Retinal pigment epithelial cell (primary cell): ENCODE measurements at regions not wholly inside any gene's neighbourhood (a gene's known extent, or its start where the extent isn't known, plus 50 kb on each side); places are given as distances from the start of the nearest gene placed in this dataset.
A peak's percentile ranks its signal among the peaks of the same experiment; 100 is the strongest.
"Not testable (repeated sequence)": the region's sequence is repeated elsewhere in the genome, so short reads cannot be mapped to it uniquely, and the experiment has no call there.

Experiments
- DNase-seq: peaks from one replicate; pipeline ENCODE4 v3.0.0-alpha.2; 2010; ENCODE audit warnings: low read depth
- H3K4me3 ChIP-seq: 2 replicates; pipeline ENCODE4 v1.5.1; 2011; ENCODE audit warnings: mild to moderate bottlenecking, low read length, control low read depth, moderate library complexity
- TF ChIP-seq, protein P1 (sequence below): conservative IDR thresholded peaks from 2 replicates; pipeline ENCODE4 v1.5.1; 2011; ENCODE audit warnings: low read depth, low read length, control low read depth, inconsistent platforms

- H3K4me3 ChIP-seq, DNase-seq: not testable (repeated sequence)
Measured at GRCh38 chr2:113386780-113387433, 50.6 kb upstream of the ZNG1B start.

GRCh38 chr2:113379621-113380020, 57.9 kb upstream of the ZNG1B start:
- not testable (repeated sequence) for H3K4me3 ChIP-seq, DNase-seq

- no peak overlapping the region for H3K4me3 ChIP-seq
- TF ChIP-seq, protein P1, sequence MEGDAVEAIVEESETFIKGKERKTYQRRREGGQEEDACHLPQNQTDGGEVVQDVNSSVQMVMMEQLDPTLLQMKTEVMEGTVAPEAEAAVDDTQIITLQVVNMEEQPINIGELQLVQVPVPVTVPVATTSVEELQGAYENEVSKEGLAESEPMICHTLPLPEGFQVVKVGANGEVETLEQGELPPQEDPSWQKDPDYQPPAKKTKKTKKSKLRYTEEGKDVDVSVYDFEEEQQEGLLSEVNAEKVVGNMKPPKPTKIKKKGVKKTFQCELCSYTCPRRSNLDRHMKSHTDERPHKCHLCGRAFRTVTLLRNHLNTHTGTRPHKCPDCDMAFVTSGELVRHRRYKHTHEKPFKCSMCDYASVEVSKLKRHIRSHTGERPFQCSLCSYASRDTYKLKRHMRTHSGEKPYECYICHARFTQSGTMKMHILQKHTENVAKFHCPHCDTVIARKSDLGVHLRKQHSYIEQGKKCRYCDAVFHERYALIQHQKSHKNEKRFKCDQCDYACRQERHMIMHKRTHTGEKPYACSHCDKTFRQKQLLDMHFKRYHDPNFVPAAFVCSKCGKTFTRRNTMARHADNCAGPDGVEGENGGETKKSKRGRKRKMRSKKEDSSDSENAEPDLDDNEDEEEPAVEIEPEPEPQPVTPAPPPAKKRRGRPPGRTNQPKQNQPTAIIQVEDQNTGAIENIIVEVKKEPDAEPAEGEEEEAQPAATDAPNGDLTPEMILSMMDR, result no peak
- DNase-seq, result no peak
Measured at GRCh38 chr2:113376913-113377445, 60.5 kb upstream of the ZNG1B start.

DNA sequence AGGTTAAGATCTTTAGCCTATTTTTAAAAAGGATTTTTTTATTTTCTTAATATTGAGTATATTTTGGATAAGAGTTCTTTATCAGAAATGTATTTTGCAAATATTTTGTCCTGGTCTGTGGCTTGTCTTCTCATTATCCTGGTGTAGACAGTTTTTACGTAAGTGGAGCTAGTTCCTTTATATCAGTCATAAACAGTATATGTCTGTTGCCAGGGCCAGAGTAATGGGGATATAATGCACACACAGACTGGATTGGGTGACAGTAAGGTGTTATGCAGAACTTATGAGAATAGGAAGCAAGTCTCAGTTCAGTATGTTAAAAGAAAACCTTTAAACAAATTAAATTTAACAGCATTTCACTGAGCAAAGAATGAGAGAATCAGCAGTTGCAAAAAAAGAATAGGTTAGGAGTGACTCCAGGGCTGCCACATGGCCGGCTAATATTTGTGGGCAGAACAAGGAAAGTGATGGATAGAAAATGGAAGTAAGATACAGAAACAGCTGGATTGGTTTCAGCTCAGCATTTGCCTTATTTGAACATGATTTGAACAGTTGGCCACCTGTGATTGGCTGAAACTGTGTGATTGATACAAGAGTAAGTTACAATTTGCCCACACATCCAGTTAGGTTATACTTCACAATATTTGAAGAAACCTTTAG, 61.1 kb upstream of the ZNG1B start:
- no peak overlapping the region for H3K4me3 ChIP-seq
- DNase-seq, result no peak
- TF ChIP-seq, protein P1, result no peak

DNA sequence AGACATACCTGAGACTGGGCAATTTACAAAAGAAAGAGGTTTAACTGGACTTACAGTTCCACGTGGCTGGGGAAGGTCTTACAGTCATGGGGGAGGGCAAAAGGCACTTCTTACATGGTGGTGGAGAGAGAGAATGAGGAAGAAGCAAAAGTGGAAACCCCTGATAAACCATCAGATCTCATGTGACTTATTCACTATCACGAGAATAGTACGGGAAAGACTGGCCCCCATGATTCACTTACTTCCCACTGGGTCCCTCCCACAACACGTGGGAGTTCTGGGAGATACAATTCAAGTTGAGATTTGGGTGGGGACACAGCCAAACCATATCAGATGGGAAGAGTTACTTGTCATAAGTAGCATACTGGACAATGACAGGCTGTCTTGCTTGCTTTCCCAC, 62.6 kb upstream of the ZNG1B start:
- not testable (repeated sequence) for H3K4me3 ChIP-seq, DNase-seq

DNA sequence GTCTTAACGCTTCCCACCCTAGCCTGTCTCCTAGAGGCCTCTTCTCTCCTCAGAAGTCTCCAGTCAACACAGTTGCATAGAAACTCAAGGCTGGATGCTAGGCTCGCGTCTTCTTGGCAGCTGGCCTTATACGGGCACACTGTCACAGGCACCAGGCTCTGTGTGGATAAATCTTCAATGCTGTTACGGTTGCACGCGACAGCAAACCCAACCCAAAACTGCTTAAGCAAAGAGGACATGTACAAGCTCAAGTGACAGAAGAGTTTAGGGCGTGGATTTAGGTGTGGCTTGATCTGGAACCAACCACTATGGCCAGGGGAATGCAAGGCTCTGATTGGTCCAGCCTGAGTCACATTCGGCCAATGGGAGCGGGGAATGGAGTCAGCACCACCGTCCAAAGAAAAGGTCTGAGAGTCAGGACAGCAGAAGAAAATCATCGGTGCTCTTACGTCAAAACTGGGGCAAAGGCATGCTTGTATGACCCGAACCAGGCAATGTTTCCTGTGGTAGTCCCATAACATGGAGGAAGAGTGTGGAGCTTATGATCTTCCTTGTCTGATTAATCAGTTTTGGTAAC, 65.1 kb upstream of the ZNG1B start:
- H3K4me3 ChIP-seq, result not testable (repeated sequence)

GRCh38 chr2:113370478-113371091, 66.9 kb upstream of the ZNG1B start:
- TF ChIP-seq, protein P1, result peak; percentile 59
- peak; percentile 27 for DNase-seq
- no peak overlapping the region for H3K4me3 ChIP-seq

More for the DNA sequence above, 65.1 kb upstream of the ZNG1B start:
- not testable (repeated sequence) for DNase-seq

- DNase-seq, result no peak
- H3K4me3 ChIP-seq, result no peak overlapping the region
- TF ChIP-seq, protein P1, result no peak
Measured at GRCh38 chr2:113370030-113370429, 67.5 kb upstream of the ZNG1B start.

GRCh38 chr2:113368581-113368980, 68.9 kb upstream of the ZNG1B start:
- not testable (repeated sequence) for H3K4me3 ChIP-seq, DNase-seq

DNA sequence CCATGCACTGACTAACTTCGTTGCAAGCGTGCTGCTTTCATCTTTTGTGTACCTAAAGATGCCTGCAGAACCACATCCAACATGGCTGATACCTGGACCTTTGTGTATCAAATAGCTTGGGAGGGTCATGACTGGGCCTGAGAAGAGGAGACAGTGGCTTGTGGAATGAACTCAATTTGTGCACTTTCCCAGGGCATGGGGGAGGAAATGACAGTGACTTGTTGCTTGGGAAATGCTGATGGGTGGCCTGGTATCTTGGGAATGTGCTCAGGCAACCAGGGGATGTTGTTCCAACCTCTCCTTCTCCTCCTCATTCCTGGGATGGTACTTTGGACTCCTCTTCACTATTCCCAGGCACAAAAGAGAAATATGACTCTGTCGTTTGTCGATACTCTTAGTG, 70.7 kb upstream of the ZNG1B start:
- DNase-seq, H3K4me3 ChIP-seq: not testable (repeated sequence)

DNA sequence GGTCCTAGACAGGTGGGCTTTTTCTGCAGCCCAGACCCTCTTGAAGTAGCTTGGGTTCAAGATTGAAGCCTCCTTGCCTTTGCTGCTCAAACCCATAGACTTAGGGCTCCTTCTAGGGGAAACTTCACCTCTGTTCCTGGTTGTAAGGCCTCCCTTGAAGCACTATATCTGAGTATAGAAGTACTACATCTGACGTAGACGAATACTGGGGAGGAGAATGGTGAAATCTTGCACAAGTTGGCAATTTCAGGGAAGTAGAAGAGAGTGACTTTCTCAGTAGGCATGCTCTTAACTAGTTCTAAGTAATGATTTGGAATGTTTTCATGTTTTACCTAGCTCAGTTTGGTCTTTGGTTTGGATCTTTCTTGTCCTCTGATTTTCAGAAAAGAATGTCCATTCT, 71.7 kb upstream of the ZNG1B start:
- not testable (repeated sequence) for H3K4me3 ChIP-seq, DNase-seq

GRCh38 chr2:113365290-113365689, 72.2 kb upstream of the ZNG1B start:
- H3K4me3 ChIP-seq, DNase-seq: not testable (repeated sequence)
